ENCODE measurements at regions not wholly inside any gene's neighbourhood (a gene's known extent, or its start where the extent isn't known, plus 50 kb on each side); places are given as distances from the start of the nearest gene placed in this dataset.

DNA sequence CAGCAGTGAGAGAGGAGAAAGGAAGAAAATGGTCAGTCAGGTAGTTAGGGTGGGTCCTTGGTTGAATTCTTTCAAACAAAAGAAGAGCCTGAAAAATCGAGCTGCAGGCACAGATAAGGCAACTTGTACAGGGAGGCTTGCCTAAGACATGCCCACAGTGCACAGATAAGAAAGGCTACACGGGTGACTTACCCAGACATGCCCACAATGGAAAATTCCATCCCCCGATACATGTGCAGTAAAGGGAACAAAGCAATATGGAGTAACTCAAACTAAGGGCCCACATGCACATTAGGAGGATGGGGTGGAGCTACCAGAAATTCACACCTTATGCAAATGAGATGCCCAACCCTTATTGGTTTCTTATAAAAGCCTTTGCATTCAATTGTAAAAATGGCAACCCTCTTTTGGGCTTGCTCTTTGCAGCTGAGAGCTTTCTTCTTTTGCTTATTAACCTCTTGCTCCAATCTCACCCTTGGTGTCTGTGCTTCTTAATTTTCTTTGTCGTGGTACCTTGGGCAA lies 110.3 kb upstream of the RMP24 start:
- 28% methylated on average over 4 of the region's 4 CpGs for WGBS (ENCODE audit: missing lambda C conversion rate)
- DNase-seq (ENCODE audit: low read depth in 1 of 2, low spot score in 1 of 2) (no peak), FAIRE-seq (no peak), ATAC-seq (no peak)
- ChIA-PET POLR2A (no interaction called here), CTCF (no interaction called here)
- no peaks in the 10 kb centered on the region for H3K9me3 ChIP-seq
- no peak overlapping the region for H3K4me2 ChIP-seq
- H3K27ac ChIP-seq = no peak overlapping the region
- TF ChIP-seq, protein P1, sequence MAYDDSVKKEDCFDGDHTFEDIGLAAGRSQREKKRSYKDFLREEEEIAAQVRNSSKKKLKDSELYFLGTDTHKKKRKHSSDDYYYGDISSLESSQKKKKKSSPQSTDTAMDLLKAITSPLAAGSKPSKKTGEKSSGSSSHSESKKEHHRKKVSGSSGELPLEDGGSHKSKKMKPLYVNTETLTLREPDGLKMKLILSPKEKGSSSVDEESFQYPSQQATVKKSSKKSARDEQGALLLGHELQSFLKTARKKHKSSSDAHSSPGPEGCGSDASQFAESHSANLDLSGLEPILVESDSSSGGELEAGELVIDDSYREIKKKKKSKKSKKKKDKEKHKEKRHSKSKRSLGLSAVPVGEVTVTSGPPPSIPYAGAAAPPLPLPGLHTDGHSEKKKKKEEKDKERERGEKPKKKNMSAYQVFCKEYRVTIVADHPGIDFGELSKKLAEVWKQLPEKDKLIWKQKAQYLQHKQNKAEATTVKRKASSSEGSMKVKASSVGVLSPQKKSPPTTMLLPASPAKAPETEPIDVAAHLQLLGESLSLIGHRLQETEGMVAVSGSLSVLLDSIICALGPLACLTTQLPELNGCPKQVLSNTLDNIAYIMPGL (CRISPR knock-in tag; IDR thresholded peaks at IDR 0.05; ENCODE audit: borderline replicate concordance) = no peak
- no peak for TF ChIP-seq ESRRA (IDR thresholded peaks at IDR 0.05; ENCODE audit: borderline replicate concordance, low read length)
- TF ChIP-seq, protein P2, sequence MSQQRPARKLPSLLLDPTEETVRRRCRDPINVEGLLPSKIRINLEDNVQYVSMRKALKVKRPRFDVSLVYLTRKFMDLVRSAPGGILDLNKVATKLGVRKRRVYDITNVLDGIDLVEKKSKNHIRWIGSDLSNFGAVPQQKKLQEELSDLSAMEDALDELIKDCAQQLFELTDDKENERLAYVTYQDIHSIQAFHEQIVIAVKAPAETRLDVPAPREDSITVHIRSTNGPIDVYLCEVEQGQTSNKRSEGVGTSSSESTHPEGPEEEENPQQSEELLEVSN (IDR thresholded peaks at IDR 0.05; ENCODE audit: borderline replicate concordance, low read depth) = no peak
- TF ChIP-seq, protein P3, sequence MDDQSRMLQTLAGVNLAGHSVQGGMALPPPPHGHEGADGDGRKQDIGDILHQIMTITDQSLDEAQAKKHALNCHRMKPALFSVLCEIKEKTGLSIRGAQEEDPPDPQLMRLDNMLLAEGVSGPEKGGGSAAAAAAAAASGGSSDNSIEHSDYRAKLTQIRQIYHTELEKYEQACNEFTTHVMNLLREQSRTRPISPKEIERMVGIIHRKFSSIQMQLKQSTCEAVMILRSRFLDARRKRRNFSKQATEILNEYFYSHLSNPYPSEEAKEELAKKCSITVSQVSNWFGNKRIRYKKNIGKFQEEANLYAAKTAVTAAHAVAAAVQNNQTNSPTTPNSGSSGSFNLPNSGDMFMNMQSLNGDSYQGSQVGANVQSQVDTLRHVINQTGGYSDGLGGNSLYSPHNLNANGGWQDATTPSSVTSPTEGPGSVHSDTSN (IDR thresholded peaks at IDR 0.05) = no peak
- no peak for TF ChIP-seq FOSB (CRISPR knock-in tag; IDR thresholded peaks at IDR 0.05)
- no peak for TF ChIP-seq RNF2 (IDR thresholded peaks at IDR 0.05; ENCODE audit: borderline replicate concordance, low read depth)
- no peak overlapping the region for H3K4me3 ChIP-seq
- H3K4me1 ChIP-seq = no peaks in the 10 kb centered on the region

DNA sequence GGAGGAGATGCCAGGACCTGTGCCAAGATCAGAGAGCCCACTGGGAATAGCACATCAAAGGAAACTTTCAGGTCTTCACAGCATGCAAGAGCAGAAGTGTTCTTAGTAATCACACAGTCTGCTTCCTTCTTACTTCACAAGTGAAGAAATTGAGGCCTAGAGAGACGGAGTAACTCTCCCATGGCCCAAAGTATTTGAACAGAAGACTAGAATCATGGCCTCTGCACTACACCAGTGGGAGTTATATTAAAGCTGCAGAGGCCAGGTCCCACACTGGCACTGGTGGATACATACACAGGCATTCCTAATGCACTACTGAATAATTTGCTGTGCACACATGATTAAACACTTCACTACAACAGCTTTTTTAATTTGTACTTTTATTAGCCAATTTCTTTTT lies 107.6 kb upstream of the RMP24 start:
- Histone ChIP-seq H3K4me1 (no peaks in the 10 kb centered on the region), H3K4me3 (no peak overlapping the region), H3K9me3 (no peaks in the 10 kb centered on the region), H3K4me2 (no peak overlapping the region), H3K27ac (no peak overlapping the region)
- FAIRE-seq (no peak), DNase-seq (ENCODE audit: low read depth in 1 of 2, low spot score in 1 of 2) (no peak), ATAC-seq (no peak)
- ChIA-PET CTCF (no interaction called here), POLR2A (no interaction called here)
- WGBS (ENCODE audit: missing lambda C conversion rate) = 13% methylated on average over 1 of the region's 1 CpG
- TF ChIP-seq CBX8 (IDR thresholded peaks at IDR 0.05) (no peak), MAZ (IDR thresholded peaks at IDR 0.05; ENCODE audit: borderline replicate concordance, low read depth, low read length) (no peak), TP53 (CRISPR knock-in tag; IDR thresholded peaks at IDR 0.05) (no peak), POLR2AphosphoS2 (conservative IDR thresholded peaks at IDR 0.05; ENCODE audit: low read length) (no peak), NR3C1 (IDR thresholded peaks at IDR 0.05) (no peak), POLR2A (IDR thresholded peaks at IDR 0.05; ENCODE audit: low read length) (no peak), CEBPB (IDR thresholded peaks at IDR 0.05) (no peak), ZNF302 (CRISPR knock-in tag; IDR thresholded peaks at IDR 0.05) (no peak), ESRRA (IDR thresholded peaks at IDR 0.05; ENCODE audit: borderline replicate concordance, low read length) (no peak), EHF (CRISPR knock-in tag; IDR thresholded peaks at IDR 0.05) (no peak), HOXB13 (CRISPR knock-in tag; IDR thresholded peaks at IDR 0.05; ENCODE audit: low read depth) (no peak)
- TF ChIP-seq, protein P4, sequence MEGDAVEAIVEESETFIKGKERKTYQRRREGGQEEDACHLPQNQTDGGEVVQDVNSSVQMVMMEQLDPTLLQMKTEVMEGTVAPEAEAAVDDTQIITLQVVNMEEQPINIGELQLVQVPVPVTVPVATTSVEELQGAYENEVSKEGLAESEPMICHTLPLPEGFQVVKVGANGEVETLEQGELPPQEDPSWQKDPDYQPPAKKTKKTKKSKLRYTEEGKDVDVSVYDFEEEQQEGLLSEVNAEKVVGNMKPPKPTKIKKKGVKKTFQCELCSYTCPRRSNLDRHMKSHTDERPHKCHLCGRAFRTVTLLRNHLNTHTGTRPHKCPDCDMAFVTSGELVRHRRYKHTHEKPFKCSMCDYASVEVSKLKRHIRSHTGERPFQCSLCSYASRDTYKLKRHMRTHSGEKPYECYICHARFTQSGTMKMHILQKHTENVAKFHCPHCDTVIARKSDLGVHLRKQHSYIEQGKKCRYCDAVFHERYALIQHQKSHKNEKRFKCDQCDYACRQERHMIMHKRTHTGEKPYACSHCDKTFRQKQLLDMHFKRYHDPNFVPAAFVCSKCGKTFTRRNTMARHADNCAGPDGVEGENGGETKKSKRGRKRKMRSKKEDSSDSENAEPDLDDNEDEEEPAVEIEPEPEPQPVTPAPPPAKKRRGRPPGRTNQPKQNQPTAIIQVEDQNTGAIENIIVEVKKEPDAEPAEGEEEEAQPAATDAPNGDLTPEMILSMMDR (IDR thresholded peaks at IDR 0.05) = no peak
- TF ChIP-seq, protein P5, sequence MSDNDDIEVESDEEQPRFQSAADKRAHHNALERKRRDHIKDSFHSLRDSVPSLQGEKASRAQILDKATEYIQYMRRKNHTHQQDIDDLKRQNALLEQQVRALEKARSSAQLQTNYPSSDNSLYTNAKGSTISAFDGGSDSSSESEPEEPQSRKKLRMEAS (IDR thresholded peaks at IDR 0.05) = no peak

DNA sequence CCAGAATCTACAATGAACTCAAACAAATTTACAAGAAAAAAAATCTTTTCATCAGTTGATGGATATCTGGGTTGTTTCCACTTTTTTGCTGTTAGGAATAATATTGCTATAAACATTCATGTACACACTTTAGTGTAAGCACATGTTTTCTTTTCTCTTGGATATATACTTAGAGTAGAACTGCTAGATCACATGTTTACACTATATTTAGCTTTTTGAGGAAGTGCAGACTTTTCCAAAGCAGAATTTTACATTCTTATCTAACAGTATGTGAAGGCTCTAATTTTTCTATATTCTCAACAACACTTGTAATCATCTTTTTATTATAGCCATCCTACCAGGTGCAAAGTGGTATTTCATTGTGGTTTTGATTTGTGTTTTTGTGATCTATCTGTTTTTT lies 103.6 kb upstream of the RMP24 start:
- ChIA-PET POLR2A (no interaction called here), CTCF (no interaction called here)
- H3K9me3 ChIP-seq = no peaks in the 10 kb centered on the region
- DNase-seq (ENCODE audit: low read depth in 1 of 2, low spot score in 1 of 2) (no peak), ATAC-seq (no peak), FAIRE-seq (no peak)
- TF ChIP-seq KDM1A (IDR thresholded peaks at IDR 0.05; ENCODE audit: low read depth) = no peak
- TF ChIP-seq EHMT2 (IDR thresholded peaks at IDR 0.05; ENCODE audit: low read depth) = no peak
- no peaks in the 10 kb centered on the region for H3K4me1 ChIP-seq
- H3K4me2 ChIP-seq = no peak overlapping the region
- no peak overlapping the region for H3K4me3 ChIP-seq
- H3K27ac ChIP-seq = no peak overlapping the region
